SU-DHL-6 (cell line): ENCODE measurements at regions not wholly inside any gene's neighbourhood (a gene's known extent, or its start where the extent isn't known, plus 50 kb on each side); places are given as distances from the start of the nearest gene placed in this dataset.

ENCODE experiments used
- EZH2phosphoT487 ChIP-seq: fragments of 200-600 bp; sonication (generic), shearing (Covaris generic); conservative IDR thresholded peaks from 2 replicates; pipeline ENCODE4 v1.6.1; 2018; ENCODE audit warnings: mild to moderate bottlenecking, antibody characterized with exemption, low read length, moderate library complexity, mixed read lengths
- TF ChIP-seq, protein P1 (sequence below): fragments of 200-600 bp; sonication (generic); IDR thresholded peaks from one replicate; pipeline ENCODE4 v1.5.1; 2017; ENCODE audit warnings: antibody characterized with exemption, mild to moderate bottlenecking, low read length, moderate library complexity; ENCODE audit not compliant: insufficient read depth, poor library complexity, severe bottlenecking

DNA sequence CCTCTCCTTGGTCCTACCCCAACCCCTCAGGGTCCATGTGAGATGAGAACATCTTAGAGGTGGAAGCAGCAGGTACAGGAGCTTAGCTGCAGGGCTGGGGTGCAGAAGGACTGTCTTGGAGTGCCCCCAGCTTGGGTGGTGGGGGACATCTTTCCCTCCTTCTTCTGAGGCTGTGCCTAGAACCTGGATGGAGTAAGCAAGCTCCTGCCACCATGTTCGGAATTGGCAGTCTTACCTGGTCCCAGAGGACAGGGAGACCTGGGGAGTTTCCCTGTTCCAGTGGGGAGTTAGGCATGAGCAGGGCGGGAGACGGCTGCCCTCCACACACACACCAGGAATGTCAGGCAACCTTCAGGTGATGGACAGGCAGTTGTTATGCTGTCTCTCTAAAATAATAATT is 131.0 kb upstream of the COPS8 start:
- TF ChIP-seq, protein P1, sequence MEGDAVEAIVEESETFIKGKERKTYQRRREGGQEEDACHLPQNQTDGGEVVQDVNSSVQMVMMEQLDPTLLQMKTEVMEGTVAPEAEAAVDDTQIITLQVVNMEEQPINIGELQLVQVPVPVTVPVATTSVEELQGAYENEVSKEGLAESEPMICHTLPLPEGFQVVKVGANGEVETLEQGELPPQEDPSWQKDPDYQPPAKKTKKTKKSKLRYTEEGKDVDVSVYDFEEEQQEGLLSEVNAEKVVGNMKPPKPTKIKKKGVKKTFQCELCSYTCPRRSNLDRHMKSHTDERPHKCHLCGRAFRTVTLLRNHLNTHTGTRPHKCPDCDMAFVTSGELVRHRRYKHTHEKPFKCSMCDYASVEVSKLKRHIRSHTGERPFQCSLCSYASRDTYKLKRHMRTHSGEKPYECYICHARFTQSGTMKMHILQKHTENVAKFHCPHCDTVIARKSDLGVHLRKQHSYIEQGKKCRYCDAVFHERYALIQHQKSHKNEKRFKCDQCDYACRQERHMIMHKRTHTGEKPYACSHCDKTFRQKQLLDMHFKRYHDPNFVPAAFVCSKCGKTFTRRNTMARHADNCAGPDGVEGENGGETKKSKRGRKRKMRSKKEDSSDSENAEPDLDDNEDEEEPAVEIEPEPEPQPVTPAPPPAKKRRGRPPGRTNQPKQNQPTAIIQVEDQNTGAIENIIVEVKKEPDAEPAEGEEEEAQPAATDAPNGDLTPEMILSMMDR, result no peak
- TF ChIP-seq EZH2phosphoT487, result no peak
